Endothelial cell (in vitro differentiated cells): ENCODE measurements at regions not wholly inside any gene's neighbourhood (a gene's known extent, or its start where the extent isn't known, plus 50 kb on each side); places are given as distances from the start of the nearest gene placed in this dataset.

Experiments used
- DNase-seq: peaks from one replicate; pipeline ENCODE4 v3.0.0; 2021; ENCODE audit warnings: low spot score
- H3K27ac Mint-ChIP-seq: one replicate; pipeline ENCODE4 v1.8.0; 2021; ENCODE audit warnings: mixed read lengths, inconsistent platforms; ENCODE audit not compliant: unreplicated experiment
- H3K27me3 Mint-ChIP-seq: one replicate; pipeline ENCODE4 v1.8.0; 2021; ENCODE audit warnings: mild to moderate bottlenecking, moderate library complexity, mixed read lengths, inconsistent platforms; ENCODE audit not compliant: unreplicated experiment
- H3K36me3 Mint-ChIP-seq: one replicate; pipeline ENCODE4 v1.8.0; 2021; ENCODE audit warnings: mild to moderate bottlenecking, low read depth, mixed read lengths, inconsistent platforms; ENCODE audit not compliant: unreplicated experiment
- H3K4me1 Mint-ChIP-seq: one replicate; pipeline ENCODE4 v1.8.0; 2021; ENCODE audit warnings: mild to moderate bottlenecking, mixed read lengths, inconsistent platforms; ENCODE audit not compliant: unreplicated experiment
- H3K4me3 Mint-ChIP-seq: one replicate; pipeline ENCODE4 v1.8.0; 2021; ENCODE audit warnings: mild to moderate bottlenecking, mixed read lengths, inconsistent platforms; ENCODE audit not compliant: unreplicated experiment
- H3K9me3 Mint-ChIP-seq: one replicate; pipeline ENCODE4 v1.8.0; 2021; ENCODE audit warnings: mixed read lengths, inconsistent platforms; ENCODE audit not compliant: unreplicated experiment
- CTCF ChIP-seq: fragments of 200-600 bp; sonication (generic); IDR thresholded peaks from one replicate; pipeline ENCODE4 v1.5.0; 2021; ENCODE audit warnings: antibody characterized with exemption; ENCODE audit not compliant: unreplicated experiment

- peaks cover 4% of the 10 kb centered on the region for H3K36me3 Mint-ChIP-seq
- H3K4me1 Mint-ChIP-seq = no peaks in the 10 kb centered on the region
- peaks cover 4% of the 10 kb centered on the region for H3K27me3 Mint-ChIP-seq
- peaks cover 45% of the 10 kb centered on the region for H3K9me3 Mint-ChIP-seq
- H3K27ac Mint-ChIP-seq = no peak overlapping the region
- no peak overlapping the region for H3K4me3 Mint-ChIP-seq
- no peak for TF ChIP-seq CTCF
- no peak for DNase-seq
These were observed 805.2 kb downstream of the GALR1 start for GRCh38 chr18:78054801-78055200.

- peaks cover 8% of the 10 kb centered on the region for H3K36me3 Mint-ChIP-seq
- no peaks in the 10 kb centered on the region for H3K4me1 Mint-ChIP-seq
- no peak overlapping the region for H3K27ac Mint-ChIP-seq
- H3K9me3 Mint-ChIP-seq = peaks cover 42% of the 10 kb centered on the region
- H3K27me3 Mint-ChIP-seq = peaks cover 4% of the 10 kb centered on the region
- H3K4me3 Mint-ChIP-seq = no peak overlapping the region
- TF ChIP-seq CTCF = no peak
- DNase-seq = no peak
These were observed 806.4 kb downstream of the GALR1 start for GRCh38 chr18:78056011-78056410.

GRCh38 chr18:78069784-78070664 lies 820.4 kb downstream of the GALR1 start:
- H3K4me1 Mint-ChIP-seq = no peaks in the 10 kb centered on the region
- peaks cover 50% of the 10 kb centered on the region for H3K9me3 Mint-ChIP-seq
- TF ChIP-seq CTCF = no peak
- H3K27me3 Mint-ChIP-seq = peaks cover 1% of the 10 kb centered on the region
- peaks cover 3% of the 10 kb centered on the region for H3K36me3 Mint-ChIP-seq
- no peak overlapping the region for H3K27ac Mint-ChIP-seq
- DNase-seq = no peak
- no peak overlapping the region for H3K4me3 Mint-ChIP-seq

- peaks cover 1% of the 10 kb centered on the region for H3K27me3 Mint-ChIP-seq
- no peaks in the 10 kb centered on the region for H3K4me1 Mint-ChIP-seq
- no peak for TF ChIP-seq CTCF
- peaks cover 53% of the 10 kb centered on the region for H3K9me3 Mint-ChIP-seq
- no peak overlapping the region for H3K4me3 Mint-ChIP-seq
- no peak overlapping the region for H3K27ac Mint-ChIP-seq
- H3K36me3 Mint-ChIP-seq = peaks cover 3% of the 10 kb centered on the region
- DNase-seq = no peak
These were observed 821.6 kb downstream of the GALR1 start for GRCh38 chr18:78071166-78071710.

GRCh38 chr18:78071776-78072175 lies 822.1 kb downstream of the GALR1 start:
- Mint-ChIP-seq H3K4me3 (no peak overlapping the region), H3K9me3 (peaks cover 53% of the 10 kb centered on the region)

More at GRCh38 chr18:78071776-78072175, 822.1 kb downstream of the GALR1 start:
- H3K36me3 Mint-ChIP-seq = peaks cover 3% of the 10 kb centered on the region
- H3K27me3 Mint-ChIP-seq = peaks cover 1% of the 10 kb centered on the region
- no peak for DNase-seq
- TF ChIP-seq CTCF = no peak
- no peak overlapping the region for H3K27ac Mint-ChIP-seq
- no peaks in the 10 kb centered on the region for H3K4me1 Mint-ChIP-seq
